ENCODE measurements at regions not wholly inside any gene's neighbourhood (a gene's known extent, or its start where the extent isn't known, plus 50 kb on each side); places are given as distances from the start of the nearest gene placed in this dataset.

- no peak overlapping the region for H3K4me3 ChIP-seq (ENCODE audit: low read length)
- H3K9ac ChIP-seq (ENCODE audit: low read length), result no peak overlapping the region
- no peaks in the 10 kb centered on the region for H3K27me3 ChIP-seq (ENCODE audit: control insufficient read depth, insufficient read depth, low read length)
- no peaks in the 10 kb centered on the region for H3K4me1 ChIP-seq (ENCODE audit: control insufficient read depth, insufficient read depth, low read length)
- no peaks in the 10 kb centered on the region for H3K36me3 ChIP-seq (ENCODE audit: control insufficient read depth, insufficient read depth, low read length)
- no peaks in the 10 kb centered on the region for H3K9me3 ChIP-seq (ENCODE audit: control insufficient read depth, low read length)
These were observed 163.1 kb upstream of the MID1 start for GRCh38 chrX:10783451-10783995.

GRCh38 chrX:10787264-10787663 is 166.9 kb upstream of the MID1 start:
- H3K4me1 ChIP-seq (ENCODE audit: control insufficient read depth, insufficient read depth, low read length), result no peaks in the 10 kb centered on the region
- H3K9ac ChIP-seq (ENCODE audit: low read length), result no peak overlapping the region
- no peak overlapping the region for H3K4me3 ChIP-seq (ENCODE audit: low read length)
- no peaks in the 10 kb centered on the region for H3K36me3 ChIP-seq (ENCODE audit: control insufficient read depth, insufficient read depth, low read length)
- no peaks in the 10 kb centered on the region for H3K27me3 ChIP-seq (ENCODE audit: control insufficient read depth, insufficient read depth, low read length)
- no peaks in the 10 kb centered on the region for H3K9me3 ChIP-seq (ENCODE audit: control insufficient read depth, low read length)

DNA sequence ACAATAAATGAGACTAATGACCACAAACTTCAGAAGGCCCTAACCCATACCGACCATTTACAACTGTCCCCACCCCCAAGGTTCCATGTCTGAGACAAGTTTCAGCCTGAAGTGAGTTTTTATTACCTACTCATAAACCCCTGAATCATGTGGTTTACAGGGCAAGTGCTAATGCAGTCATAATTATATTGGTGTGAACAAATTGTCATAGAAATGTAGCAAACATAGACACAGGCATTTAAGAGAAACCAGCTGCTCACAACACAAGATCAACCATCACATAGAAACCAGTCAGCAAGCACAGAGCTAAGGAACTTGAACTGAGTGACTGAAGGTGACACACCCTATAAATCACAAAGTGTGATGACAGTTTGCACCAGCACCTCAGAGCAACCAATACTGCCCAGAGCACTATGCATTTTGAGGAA is 173.8 kb upstream of the MID1 start:
- no peaks in the 10 kb centered on the region for H3K36me3 ChIP-seq (ENCODE audit: control insufficient read depth, insufficient read depth, low read length)
- no peaks in the 10 kb centered on the region for H3K9me3 ChIP-seq (ENCODE audit: control insufficient read depth, low read length)
- H3K4me3 ChIP-seq (ENCODE audit: low read length), result no peak overlapping the region
- no peaks in the 10 kb centered on the region for H3K4me1 ChIP-seq (ENCODE audit: control insufficient read depth, insufficient read depth, low read length)
- H3K9ac ChIP-seq (ENCODE audit: low read length), result no peak overlapping the region
- no peaks in the 10 kb centered on the region for H3K27me3 ChIP-seq (ENCODE audit: control insufficient read depth, insufficient read depth, low read length)

GRCh38 chrX:10795721-10796120 is 175.3 kb upstream of the MID1 start:
- Histone ChIP-seq H3K36me3 (ENCODE audit: control insufficient read depth, insufficient read depth, low read length) (no peaks in the 10 kb centered on the region), H3K9ac (ENCODE audit: low read length) (no peak overlapping the region), H3K27me3 (ENCODE audit: control insufficient read depth, insufficient read depth, low read length) (no peaks in the 10 kb centered on the region), H3K4me3 (ENCODE audit: low read length) (no peak overlapping the region), H3K9me3 (ENCODE audit: control insufficient read depth, low read length) (no peaks in the 10 kb centered on the region), H3K4me1 (ENCODE audit: control insufficient read depth, insufficient read depth, low read length) (no peaks in the 10 kb centered on the region)

DNA sequence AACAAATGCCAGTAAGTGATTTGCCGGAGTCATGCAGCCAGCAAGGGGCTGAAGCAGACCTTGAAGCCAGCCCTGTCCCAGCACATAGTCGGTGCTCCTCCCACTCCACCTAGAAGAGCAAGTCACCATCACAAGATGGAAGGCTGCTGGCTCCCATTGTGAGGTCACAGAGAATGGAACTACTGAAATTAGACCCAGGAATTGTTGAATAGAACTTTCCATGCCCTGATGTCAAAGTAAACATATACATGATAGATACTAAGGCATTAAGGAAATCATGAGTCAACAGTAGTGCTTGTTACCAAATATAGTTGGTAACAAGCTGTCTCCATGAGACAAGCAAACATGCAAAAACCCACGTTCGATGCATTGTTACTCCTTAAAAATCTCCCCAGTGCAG is 177.1 kb upstream of the MID1 start:
- no peaks in the 10 kb centered on the region for H3K9me3 ChIP-seq (ENCODE audit: control insufficient read depth, low read length)
- H3K4me3 ChIP-seq (ENCODE audit: low read length), result no peak overlapping the region
- H3K9ac ChIP-seq (ENCODE audit: low read length), result no peak overlapping the region
- H3K4me1 ChIP-seq (ENCODE audit: control insufficient read depth, insufficient read depth, low read length), result no peaks in the 10 kb centered on the region
- H3K27me3 ChIP-seq (ENCODE audit: control insufficient read depth, insufficient read depth, low read length), result no peaks in the 10 kb centered on the region
- H3K36me3 ChIP-seq (ENCODE audit: control insufficient read depth, insufficient read depth, low read length), result no peaks in the 10 kb centered on the region

GRCh38 chrX:10798041-10798440 is 177.7 kb upstream of the MID1 start:
- no peaks in the 10 kb centered on the region for H3K9me3 ChIP-seq (ENCODE audit: control insufficient read depth, low read length)
- no peak overlapping the region for H3K9ac ChIP-seq (ENCODE audit: low read length)
- no peaks in the 10 kb centered on the region for H3K36me3 ChIP-seq (ENCODE audit: control insufficient read depth, insufficient read depth, low read length)
- H3K4me3 ChIP-seq (ENCODE audit: low read length), result no peak overlapping the region
- no peaks in the 10 kb centered on the region for H3K4me1 ChIP-seq (ENCODE audit: control insufficient read depth, insufficient read depth, low read length)
- H3K27me3 ChIP-seq (ENCODE audit: control insufficient read depth, insufficient read depth, low read length), result no peaks in the 10 kb centered on the region

DNA sequence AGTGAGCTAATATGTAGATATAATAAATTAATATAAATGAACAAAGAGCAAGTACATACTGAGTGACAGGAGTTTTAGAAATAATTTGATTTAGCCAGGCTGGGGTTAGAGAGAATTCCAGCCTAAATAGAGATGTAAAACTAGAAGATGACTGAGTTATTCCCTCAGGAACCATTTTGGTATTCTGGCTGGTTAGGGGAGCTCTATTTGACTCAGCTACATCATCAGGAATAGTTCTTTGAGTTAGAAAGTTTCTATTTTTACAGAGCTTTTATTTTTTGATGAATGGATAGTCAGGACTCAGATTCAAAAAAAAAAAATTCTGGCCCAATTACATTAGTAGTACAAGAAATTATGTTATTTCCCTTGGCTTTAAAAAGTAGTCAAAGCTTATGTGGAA is 180.4 kb upstream of the MID1 start:
- Histone ChIP-seq H3K9me3 (ENCODE audit: control insufficient read depth, low read length) (no peaks in the 10 kb centered on the region), H3K27me3 (ENCODE audit: control insufficient read depth, insufficient read depth, low read length) (no peaks in the 10 kb centered on the region), H3K4me1 (ENCODE audit: control insufficient read depth, insufficient read depth, low read length) (no peaks in the 10 kb centered on the region), H3K9ac (ENCODE audit: low read length) (no peak overlapping the region), H3K4me3 (ENCODE audit: low read length) (no peak overlapping the region), H3K36me3 (ENCODE audit: control insufficient read depth, insufficient read depth, low read length) (no peaks in the 10 kb centered on the region)

GRCh38 chrX:10811111-10811510 is 190.7 kb upstream of the MID1 start:
- Histone ChIP-seq H3K36me3 (ENCODE audit: control insufficient read depth, insufficient read depth, low read length) (no peaks in the 10 kb centered on the region), H3K27me3 (ENCODE audit: control insufficient read depth, insufficient read depth, low read length) (no peaks in the 10 kb centered on the region), H3K4me3 (ENCODE audit: low read length) (no peak overlapping the region), H3K9me3 (ENCODE audit: control insufficient read depth, low read length) (no peaks in the 10 kb centered on the region), H3K4me1 (ENCODE audit: control insufficient read depth, insufficient read depth, low read length) (no peaks in the 10 kb centered on the region), H3K9ac (ENCODE audit: low read length) (no peak overlapping the region)

DNA sequence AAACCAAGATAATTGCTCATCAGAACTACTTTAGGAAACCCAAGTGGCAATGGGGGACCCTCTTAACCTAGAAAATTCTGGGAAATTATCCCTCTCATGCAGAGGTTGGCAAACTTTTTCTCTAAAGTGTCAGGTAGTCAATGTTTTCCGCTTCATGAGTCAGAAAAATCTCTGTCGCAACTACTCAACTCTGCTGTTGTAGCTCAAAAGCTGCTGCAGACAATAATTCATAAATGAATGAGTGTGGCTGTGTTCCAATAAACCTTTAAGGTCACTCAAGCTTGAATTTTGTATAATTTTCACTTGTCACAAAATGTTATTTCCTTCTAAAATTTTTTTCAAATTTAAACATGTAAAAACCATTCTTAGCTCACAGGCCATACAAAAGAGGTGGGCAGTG is 193.4 kb upstream of the MID1 start:
- no peak overlapping the region for H3K4me3 ChIP-seq (ENCODE audit: low read length)
- no peak overlapping the region for H3K9ac ChIP-seq (ENCODE audit: low read length)
- H3K9me3 ChIP-seq (ENCODE audit: control insufficient read depth, low read length), result no peaks in the 10 kb centered on the region
- no peaks in the 10 kb centered on the region for H3K27me3 ChIP-seq (ENCODE audit: control insufficient read depth, insufficient read depth, low read length)
- H3K4me1 ChIP-seq (ENCODE audit: control insufficient read depth, insufficient read depth, low read length), result no peaks in the 10 kb centered on the region
- H3K36me3 ChIP-seq (ENCODE audit: control insufficient read depth, insufficient read depth, low read length), result no peaks in the 10 kb centered on the region

DNA sequence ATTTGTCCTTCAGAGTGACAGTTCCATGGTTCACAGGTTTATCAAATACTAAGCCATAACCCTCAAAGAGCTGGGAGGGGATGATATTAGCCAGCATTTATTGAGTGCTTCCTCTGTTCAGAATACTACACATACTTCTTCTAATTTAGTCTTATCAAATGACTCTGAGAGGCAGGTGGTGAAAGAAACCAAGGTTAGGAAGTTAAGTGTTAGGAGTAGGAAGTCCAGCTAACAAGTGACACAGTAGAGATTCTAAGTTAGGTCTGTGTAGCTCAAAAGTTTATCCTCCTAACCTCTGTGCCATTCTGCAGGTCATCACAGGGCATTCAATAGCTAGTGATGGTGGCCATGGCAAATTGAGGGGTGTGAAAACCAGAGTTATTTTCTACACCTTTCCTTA is 198.3 kb upstream of the MID1 start:
- no peak overlapping the region for H3K9ac ChIP-seq (ENCODE audit: low read length)
- H3K9me3 ChIP-seq (ENCODE audit: control insufficient read depth, low read length), result no peaks in the 10 kb centered on the region
- H3K4me1 ChIP-seq (ENCODE audit: control insufficient read depth, insufficient read depth, low read length), result no peaks in the 10 kb centered on the region
- no peaks in the 10 kb centered on the region for H3K27me3 ChIP-seq (ENCODE audit: control insufficient read depth, insufficient read depth, low read length)
- H3K36me3 ChIP-seq (ENCODE audit: control insufficient read depth, insufficient read depth, low read length), result no peaks in the 10 kb centered on the region
- H3K4me3 ChIP-seq (ENCODE audit: low read length), result no peak overlapping the region

DNA sequence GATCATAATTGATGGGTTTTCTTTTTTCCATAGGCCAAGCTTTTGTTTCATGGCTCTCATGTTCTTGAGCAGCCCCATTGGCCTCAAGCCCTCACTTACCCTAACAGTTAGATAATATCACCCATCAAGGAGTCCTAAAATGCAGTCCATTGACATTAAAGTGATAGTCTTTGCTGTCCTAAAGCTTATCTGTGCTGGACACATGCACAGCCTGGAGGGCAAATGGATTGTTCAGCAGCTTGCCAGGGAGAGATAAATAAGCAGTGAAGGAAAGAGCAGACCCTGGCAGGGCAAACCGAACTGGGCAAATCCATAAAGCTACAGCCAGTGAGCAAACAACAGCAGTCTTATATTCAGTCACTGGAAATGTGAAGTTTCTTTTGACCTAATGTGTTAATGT is 199.6 kb upstream of the MID1 start:
- Histone ChIP-seq H3K4me3 (ENCODE audit: low read length) (no peak overlapping the region), H3K9me3 (ENCODE audit: control insufficient read depth, low read length) (no peaks in the 10 kb centered on the region), H3K4me1 (ENCODE audit: control insufficient read depth, insufficient read depth, low read length) (no peaks in the 10 kb centered on the region), H3K27me3 (ENCODE audit: control insufficient read depth, insufficient read depth, low read length) (no peaks in the 10 kb centered on the region), H3K9ac (ENCODE audit: low read length) (no peak overlapping the region), H3K36me3 (ENCODE audit: control insufficient read depth, insufficient read depth, low read length) (no peaks in the 10 kb centered on the region)

GRCh38 chrX:10821293-10821692 is 200.9 kb upstream of the MID1 start:
- H3K9me3 ChIP-seq (ENCODE audit: control insufficient read depth, low read length), result no peaks in the 10 kb centered on the region
- H3K9ac ChIP-seq (ENCODE audit: low read length), result no peak overlapping the region
- H3K27me3 ChIP-seq (ENCODE audit: control insufficient read depth, insufficient read depth, low read length), result no peaks in the 10 kb centered on the region
- no peaks in the 10 kb centered on the region for H3K4me1 ChIP-seq (ENCODE audit: control insufficient read depth, insufficient read depth, low read length)
- H3K4me3 ChIP-seq (ENCODE audit: low read length), result no peak overlapping the region
- no peaks in the 10 kb centered on the region for H3K36me3 ChIP-seq (ENCODE audit: control insufficient read depth, insufficient read depth, low read length)

- no peaks in the 10 kb centered on the region for H3K27me3 ChIP-seq (ENCODE audit: control insufficient read depth, insufficient read depth, low read length)
- no peaks in the 10 kb centered on the region for H3K9me3 ChIP-seq (ENCODE audit: control insufficient read depth, low read length)
- no peak overlapping the region for H3K9ac ChIP-seq (ENCODE audit: low read length)
- peaks cover 3% of the 10 kb centered on the region for H3K4me1 ChIP-seq (ENCODE audit: control insufficient read depth, insufficient read depth, low read length)
- no peak overlapping the region for H3K4me3 ChIP-seq (ENCODE audit: low read length)
- no peaks in the 10 kb centered on the region for H3K36me3 ChIP-seq (ENCODE audit: control insufficient read depth, insufficient read depth, low read length)
These were observed 207.7 kb upstream of the MID1 start for GRCh38 chrX:10828036-10828435.

Measured in mucosa of stomach (tissue), 1 donor.